GM12874 (cell line): ENCODE measurements at regions not wholly inside any gene's neighbourhood (a gene's known extent, or its start where the extent isn't known, plus 50 kb on each side); places are given as distances from the start of the nearest gene placed in this dataset.

ENCODE experiments used
- TF ChIP-seq, protein P1 (sequence below): IDR thresholded peaks from 2 replicates; pipeline ENCODE4 v1.5.1; 2011; ENCODE audit warnings: low read depth, mild to moderate bottlenecking, control low read depth, low read length, moderate library complexity; ENCODE audit not compliant: insufficient read depth

DNA sequence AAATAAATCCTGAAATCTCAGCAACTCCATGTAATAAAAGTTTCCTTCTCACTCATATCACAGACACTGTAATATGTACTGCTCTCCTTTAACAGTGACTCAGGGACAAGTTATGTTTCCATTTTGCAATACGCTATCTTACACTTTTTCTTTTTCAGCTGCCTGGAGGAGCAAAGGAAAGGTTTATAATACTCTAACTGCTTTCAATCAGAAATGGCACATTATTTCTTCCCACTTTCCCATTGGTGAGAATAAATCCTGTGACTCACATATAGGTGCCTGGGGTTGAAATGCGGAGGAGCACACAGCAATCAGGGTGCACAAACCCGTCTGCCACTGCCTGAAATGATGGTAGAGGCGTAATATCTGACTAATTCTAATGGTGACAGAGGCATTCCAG, 186.6 kb downstream of the HINT1 start:
- TF ChIP-seq, protein P1, sequence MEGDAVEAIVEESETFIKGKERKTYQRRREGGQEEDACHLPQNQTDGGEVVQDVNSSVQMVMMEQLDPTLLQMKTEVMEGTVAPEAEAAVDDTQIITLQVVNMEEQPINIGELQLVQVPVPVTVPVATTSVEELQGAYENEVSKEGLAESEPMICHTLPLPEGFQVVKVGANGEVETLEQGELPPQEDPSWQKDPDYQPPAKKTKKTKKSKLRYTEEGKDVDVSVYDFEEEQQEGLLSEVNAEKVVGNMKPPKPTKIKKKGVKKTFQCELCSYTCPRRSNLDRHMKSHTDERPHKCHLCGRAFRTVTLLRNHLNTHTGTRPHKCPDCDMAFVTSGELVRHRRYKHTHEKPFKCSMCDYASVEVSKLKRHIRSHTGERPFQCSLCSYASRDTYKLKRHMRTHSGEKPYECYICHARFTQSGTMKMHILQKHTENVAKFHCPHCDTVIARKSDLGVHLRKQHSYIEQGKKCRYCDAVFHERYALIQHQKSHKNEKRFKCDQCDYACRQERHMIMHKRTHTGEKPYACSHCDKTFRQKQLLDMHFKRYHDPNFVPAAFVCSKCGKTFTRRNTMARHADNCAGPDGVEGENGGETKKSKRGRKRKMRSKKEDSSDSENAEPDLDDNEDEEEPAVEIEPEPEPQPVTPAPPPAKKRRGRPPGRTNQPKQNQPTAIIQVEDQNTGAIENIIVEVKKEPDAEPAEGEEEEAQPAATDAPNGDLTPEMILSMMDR = no peak

DNA sequence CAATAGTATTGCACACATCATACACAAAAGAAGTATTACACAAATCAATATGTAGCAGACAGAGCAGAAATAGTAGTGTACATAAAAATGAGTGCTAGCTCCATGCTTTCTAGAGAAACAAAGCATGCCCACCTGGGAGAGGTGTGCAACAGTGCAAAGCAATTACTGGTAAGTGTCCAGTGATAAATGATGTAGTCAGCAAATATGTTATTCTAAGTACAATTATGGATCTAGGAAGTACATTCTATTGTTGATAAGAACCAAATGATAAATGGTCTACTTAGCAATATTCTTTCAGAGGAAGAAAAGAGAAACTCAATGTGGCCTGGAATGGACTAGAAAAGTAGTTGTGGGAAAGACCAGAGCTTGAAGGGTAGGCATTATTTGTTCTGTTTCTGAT, 188.6 kb downstream of the HINT1 start:
- TF ChIP-seq, protein P1 = no peak

DNA sequence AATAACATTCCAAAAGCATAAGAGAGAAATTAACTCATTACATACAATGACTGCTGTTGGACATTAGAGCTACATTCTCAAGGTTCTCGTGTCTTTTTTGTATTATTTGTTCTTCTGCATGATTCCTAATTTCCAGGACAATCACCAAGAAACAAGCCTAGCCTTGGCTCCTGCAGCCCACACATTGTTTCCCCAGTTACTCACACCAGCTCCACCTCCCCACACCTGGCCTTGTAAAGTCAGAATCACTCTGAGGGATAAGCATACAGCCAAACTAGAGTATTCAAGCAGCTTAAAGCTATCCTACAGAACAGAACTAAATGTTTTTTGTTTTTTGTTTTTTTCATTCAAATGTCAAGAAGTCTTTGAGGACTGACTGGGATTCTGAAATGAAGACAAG, 189.2 kb downstream of the HINT1 start:
- TF ChIP-seq, protein P1 = no peak

DNA sequence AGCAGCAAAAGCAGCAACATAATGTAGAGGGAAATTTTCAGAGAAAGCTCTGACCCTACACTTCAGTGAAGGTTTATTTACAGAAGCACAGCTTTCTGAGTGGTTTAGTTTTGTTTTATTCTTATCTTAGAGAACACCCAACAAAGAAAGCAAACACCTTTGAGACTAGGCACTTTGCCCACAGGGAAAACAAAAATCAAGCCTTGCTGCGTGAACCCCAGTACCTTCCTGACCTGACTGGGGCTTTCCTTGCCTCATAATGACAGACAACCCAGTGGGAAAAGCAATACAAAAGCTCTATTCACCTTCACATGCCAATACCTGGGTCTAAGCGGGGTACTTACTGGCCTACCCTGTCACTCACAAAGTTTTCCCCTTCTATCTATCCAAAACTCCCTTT, 189.8 kb downstream of the HINT1 start:
- TF ChIP-seq, protein P1 = no peak

DNA sequence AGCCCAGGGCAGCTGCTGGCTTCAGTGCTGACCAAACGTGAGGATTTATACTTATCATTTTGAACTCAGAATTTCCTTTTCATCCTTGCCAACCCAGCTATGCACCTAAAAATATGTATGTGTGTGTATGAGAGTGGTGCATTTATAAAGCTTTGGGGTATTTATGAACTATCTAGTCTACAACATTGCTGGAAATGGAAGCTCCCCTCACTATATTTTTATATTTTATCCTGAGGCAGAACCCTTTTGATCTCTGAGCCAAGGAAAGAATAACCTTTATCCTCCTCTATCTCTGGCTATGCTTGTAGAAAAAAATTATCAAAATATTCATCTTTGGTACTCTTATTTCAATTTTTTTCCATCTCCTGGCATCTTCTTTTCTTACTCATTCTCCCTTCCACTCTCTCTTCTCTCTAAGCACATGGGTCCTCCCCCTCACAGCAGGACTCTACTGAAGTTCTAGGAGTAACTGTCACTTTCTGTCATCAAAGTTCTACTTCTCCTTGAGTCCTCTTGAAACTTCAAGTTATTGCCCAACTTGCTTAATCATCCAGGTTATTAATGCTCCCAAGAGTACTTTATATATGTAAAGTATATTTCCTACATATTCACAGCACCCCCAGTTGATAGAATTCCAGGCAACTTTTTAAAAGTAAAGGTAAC, 190.9 kb downstream of the HINT1 start:
- TF ChIP-seq, protein P1 = no peak

DNA sequence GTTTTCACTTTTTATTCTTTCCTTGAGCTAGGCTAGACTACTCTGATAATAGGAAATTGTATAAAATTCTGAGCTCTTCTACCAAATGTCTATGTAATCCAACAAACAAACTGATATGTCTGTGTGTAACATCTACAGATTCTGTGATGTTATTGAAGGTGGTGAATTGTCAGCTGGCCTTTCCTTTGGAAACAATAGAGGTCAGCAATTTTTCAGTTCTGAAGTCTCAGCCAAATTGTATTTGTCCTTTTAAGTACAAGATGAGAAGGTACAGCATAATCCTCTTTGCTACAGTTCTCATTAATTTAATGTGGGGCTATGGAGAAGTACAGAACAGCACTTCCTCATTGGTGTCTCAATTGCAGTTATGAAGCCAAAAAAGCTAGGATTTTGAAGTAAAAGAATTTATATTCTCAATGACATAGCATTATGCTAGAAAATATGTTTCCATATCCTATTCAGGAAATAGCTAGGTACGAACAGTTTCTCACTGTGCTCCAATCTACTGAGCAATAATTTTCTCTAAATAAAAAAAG, 198.0 kb downstream of the HINT1 start:
- TF ChIP-seq, protein P1 = no peak

DNA sequence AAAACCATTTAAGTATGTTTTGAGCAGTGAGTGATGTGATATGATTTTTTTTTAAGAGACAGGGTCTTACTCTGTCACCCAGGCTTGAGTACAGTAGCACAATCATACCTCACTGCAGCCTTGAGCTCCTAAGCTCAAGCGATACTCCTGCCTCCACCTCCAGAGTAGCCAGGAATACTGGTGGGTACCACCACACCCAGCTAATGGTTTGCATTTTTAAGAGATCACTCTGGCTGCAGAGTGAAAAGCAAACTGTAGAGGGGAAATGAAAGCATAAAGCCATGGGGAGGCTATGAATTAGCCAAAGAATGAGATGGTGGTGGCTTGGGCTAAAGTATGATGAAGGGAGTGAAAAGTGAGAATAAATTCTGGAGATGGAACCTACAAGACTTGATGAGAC, 199.1 kb downstream of the HINT1 start:
- TF ChIP-seq, protein P1 = no peak
